Endothelial cell (in vitro differentiated cells): ENCODE measurements at regions not wholly inside any gene's neighbourhood (a gene's known extent, or its start where the extent isn't known, plus 50 kb on each side); places are given as distances from the start of the nearest gene placed in this dataset.

ENCODE experiments used
- DNase-seq: peaks from one replicate; pipeline ENCODE4 v3.0.0; 2021; ENCODE audit warnings: low spot score
- H3K27ac Mint-ChIP-seq: one replicate; pipeline ENCODE4 v1.8.0; 2021; ENCODE audit warnings: mixed read lengths, inconsistent platforms; ENCODE audit not compliant: unreplicated experiment
- H3K27me3 Mint-ChIP-seq: one replicate; pipeline ENCODE4 v1.8.0; 2021; ENCODE audit warnings: mild to moderate bottlenecking, moderate library complexity, mixed read lengths, inconsistent platforms; ENCODE audit not compliant: unreplicated experiment
- H3K36me3 Mint-ChIP-seq: one replicate; pipeline ENCODE4 v1.8.0; 2021; ENCODE audit warnings: mild to moderate bottlenecking, low read depth, mixed read lengths, inconsistent platforms; ENCODE audit not compliant: unreplicated experiment
- H3K4me1 Mint-ChIP-seq: one replicate; pipeline ENCODE4 v1.8.0; 2021; ENCODE audit warnings: mild to moderate bottlenecking, mixed read lengths, inconsistent platforms; ENCODE audit not compliant: unreplicated experiment
- H3K4me3 Mint-ChIP-seq: one replicate; pipeline ENCODE4 v1.8.0; 2021; ENCODE audit warnings: mild to moderate bottlenecking, mixed read lengths, inconsistent platforms; ENCODE audit not compliant: unreplicated experiment
- H3K9me3 Mint-ChIP-seq: one replicate; pipeline ENCODE4 v1.8.0; 2021; ENCODE audit warnings: mixed read lengths, inconsistent platforms; ENCODE audit not compliant: unreplicated experiment
- TF ChIP-seq, protein P1 (sequence below): fragments of 200-600 bp; sonication (generic); IDR thresholded peaks from one replicate; pipeline ENCODE4 v1.5.0; 2021; ENCODE audit warnings: antibody characterized with exemption; ENCODE audit not compliant: unreplicated experiment

DNA sequence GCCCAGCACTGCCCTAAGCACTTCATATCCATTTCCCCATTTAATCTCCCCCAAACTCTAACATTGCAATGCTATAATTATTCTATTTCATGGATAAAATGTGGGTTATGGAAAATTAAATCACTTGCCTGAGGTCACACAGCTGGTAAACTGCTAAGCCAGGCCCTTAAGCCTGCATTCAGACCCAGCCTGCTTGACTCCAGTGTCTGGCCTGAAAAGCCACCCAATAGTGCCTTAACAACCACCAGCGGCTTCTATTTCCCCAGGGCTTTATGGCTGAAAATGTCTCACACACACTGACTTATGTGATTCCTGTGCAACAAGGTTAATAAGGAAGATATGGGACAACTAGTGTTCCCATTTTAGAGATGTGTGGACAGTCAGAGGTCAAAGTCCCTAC lies 178.5 kb upstream of the SNX19 start:
- TF ChIP-seq, protein P1, sequence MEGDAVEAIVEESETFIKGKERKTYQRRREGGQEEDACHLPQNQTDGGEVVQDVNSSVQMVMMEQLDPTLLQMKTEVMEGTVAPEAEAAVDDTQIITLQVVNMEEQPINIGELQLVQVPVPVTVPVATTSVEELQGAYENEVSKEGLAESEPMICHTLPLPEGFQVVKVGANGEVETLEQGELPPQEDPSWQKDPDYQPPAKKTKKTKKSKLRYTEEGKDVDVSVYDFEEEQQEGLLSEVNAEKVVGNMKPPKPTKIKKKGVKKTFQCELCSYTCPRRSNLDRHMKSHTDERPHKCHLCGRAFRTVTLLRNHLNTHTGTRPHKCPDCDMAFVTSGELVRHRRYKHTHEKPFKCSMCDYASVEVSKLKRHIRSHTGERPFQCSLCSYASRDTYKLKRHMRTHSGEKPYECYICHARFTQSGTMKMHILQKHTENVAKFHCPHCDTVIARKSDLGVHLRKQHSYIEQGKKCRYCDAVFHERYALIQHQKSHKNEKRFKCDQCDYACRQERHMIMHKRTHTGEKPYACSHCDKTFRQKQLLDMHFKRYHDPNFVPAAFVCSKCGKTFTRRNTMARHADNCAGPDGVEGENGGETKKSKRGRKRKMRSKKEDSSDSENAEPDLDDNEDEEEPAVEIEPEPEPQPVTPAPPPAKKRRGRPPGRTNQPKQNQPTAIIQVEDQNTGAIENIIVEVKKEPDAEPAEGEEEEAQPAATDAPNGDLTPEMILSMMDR, result no peak
- Mint-ChIP-seq H3K27me3 (peaks cover 1% of the 10 kb centered on the region), H3K27ac (no peak overlapping the region), H3K4me3 (no peak overlapping the region), H3K36me3 (no peaks in the 10 kb centered on the region), H3K4me1 (no peaks in the 10 kb centered on the region), H3K9me3 (no peaks in the 10 kb centered on the region)
- DNase-seq, result no peak

DNA sequence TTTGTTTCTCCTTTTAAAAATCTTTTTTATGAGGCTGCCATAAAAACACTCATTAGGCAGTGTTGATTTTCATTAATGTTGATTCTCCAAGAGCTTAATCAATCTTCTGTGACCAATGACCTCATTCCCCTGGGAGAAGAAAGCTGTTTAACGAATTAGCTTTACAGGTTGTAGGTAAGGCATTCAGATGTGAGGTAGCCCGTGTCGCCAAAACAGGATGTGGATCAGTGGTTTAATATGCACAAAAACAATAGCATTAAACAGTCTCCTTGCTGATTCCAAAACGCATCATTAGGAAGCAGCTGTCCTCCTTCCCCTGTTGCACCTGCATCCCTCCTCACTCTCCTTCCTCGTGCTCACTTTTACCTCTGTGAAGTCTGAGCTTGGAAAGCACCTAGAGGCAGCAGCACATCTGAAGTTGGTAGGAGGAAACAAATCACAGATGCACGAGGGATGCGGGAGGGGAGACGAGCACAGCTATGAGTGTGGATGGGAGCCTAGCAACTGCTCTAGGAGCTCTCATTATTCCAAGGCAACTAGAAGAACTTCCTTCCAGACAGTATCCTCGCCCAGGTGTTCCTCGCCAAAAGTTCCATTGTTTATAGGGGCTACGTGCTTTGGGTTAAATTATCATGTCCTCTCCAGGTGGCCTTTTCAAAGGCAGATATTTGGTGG lies 179.4 kb upstream of the SNX19 start:
- Mint-ChIP-seq H3K27ac (no peak overlapping the region), H3K4me1 (no peaks in the 10 kb centered on the region), H3K4me3 (no peak overlapping the region), H3K36me3 (no peaks in the 10 kb centered on the region), H3K27me3 (peaks cover 1% of the 10 kb centered on the region), H3K9me3 (no peaks in the 10 kb centered on the region)
- no peak for DNase-seq
- TF ChIP-seq, protein P1, result no peak

DNA sequence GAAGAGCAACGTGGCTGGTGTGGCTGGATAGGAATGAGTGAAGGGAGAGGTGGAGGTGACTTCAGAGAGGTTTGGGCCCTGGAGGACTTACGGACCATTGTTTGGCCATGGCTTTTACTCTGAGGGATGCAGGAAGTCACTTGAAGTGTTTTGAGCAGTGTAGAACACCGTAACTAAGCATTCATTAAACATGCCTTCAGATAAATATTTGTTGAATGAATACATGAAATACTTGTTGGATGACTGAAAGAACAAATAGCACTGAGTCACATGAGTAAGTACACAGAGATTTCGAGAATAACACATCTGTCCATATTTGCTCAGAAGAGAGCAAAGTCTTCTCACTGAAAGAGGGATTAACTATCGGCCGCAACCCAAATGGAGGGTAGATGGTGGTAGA lies 182.7 kb upstream of the SNX19 start:
- TF ChIP-seq, protein P1, result no peak
- no peak for DNase-seq
- Mint-ChIP-seq H3K4me3 (no peak overlapping the region), H3K9me3 (no peaks in the 10 kb centered on the region), H3K27ac (no peak overlapping the region), H3K4me1 (no peaks in the 10 kb centered on the region), H3K36me3 (no peaks in the 10 kb centered on the region), H3K27me3 (peaks cover 1% of the 10 kb centered on the region)

DNA sequence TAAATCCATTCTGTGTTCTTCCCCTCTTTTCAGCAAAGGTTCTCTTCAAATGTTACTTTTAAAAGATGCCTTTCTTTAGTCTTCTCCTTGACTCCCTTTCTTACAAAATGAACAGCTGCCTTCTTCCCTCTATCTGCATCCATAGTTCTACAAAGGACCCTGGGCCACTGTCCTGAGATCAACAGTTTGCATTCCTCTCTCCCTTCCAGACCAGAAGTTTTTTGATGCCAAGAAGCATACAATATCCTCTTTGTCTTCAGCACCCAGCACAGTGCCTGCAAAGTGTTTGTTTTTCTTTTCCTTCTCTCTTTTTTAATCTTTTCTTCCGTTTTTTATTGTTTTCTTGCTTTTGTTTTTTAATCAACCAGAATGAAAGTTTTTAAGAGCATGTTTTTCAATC lies 183.5 kb upstream of the SNX19 start:
- Mint-ChIP-seq H3K4me3 (no peak overlapping the region), H3K27me3 (no peaks in the 10 kb centered on the region), H3K36me3 (no peaks in the 10 kb centered on the region), H3K27ac (no peak overlapping the region), H3K4me1 (no peaks in the 10 kb centered on the region), H3K9me3 (no peaks in the 10 kb centered on the region)
- TF ChIP-seq, protein P1, result no peak
- DNase-seq, result no peak

DNA sequence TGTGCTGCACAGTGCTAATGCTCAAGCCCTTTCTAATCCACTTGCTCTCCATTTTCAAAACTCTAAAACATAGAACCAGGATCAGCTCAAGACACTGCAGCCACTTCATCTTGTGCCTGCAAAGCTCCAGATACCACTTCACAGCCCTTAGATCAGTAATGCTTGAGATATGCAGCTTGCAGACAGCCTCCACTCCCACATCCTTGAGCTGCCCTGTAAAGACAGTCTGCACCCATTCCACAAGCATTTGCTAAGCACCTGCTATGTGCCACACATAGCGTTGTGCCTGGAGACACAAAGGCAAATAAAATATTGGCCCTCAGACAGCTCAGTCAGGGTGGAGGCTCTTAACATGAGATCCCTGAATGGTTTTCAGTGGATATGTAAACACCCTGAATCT lies 192.5 kb upstream of the SNX19 start:
- no peak overlapping the region for H3K27ac Mint-ChIP-seq
- H3K27me3 Mint-ChIP-seq, result no peaks in the 10 kb centered on the region
- no peaks in the 10 kb centered on the region for H3K4me1 Mint-ChIP-seq
- no peaks in the 10 kb centered on the region for H3K9me3 Mint-ChIP-seq
- no peak overlapping the region for H3K4me3 Mint-ChIP-seq
- no peaks in the 10 kb centered on the region for H3K36me3 Mint-ChIP-seq
- TF ChIP-seq, protein P1, result no peak
- DNase-seq, result no peak
